ENCODE measurements at regions not wholly inside any gene's neighbourhood (a gene's known extent, or its start where the extent isn't known, plus 50 kb on each side); places are given as distances from the start of the nearest gene placed in this dataset.

DNA sequence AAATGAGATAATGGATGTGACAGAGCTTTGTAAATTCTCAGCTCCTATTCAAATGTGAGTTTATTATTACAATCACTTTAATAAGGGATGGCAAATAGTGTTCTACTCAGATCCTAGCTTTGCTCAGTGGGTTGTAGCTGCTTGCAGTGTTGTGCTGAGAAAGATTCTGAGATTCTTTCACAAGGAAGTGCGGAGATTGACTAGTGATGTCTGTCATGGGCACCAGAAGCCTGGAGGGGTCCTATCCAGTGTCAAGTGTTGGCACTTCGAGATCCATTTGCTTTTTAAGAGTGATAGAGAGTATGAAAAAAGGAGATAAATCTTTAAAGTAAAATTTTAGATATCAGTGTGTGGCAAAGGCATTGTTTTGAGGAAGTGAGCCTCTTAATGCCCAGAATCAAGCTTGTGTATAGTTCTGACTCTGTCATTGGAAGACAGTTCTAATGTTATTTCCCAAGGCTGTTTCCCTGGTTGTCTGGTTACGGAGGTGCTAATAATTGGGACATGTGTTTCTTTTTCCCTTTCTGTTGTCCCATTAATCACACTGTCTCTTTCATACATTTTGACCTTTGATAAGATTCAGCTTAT, 181.7 kb upstream of the SPRED2 start:
- TF ChIP-seq, protein P1, sequence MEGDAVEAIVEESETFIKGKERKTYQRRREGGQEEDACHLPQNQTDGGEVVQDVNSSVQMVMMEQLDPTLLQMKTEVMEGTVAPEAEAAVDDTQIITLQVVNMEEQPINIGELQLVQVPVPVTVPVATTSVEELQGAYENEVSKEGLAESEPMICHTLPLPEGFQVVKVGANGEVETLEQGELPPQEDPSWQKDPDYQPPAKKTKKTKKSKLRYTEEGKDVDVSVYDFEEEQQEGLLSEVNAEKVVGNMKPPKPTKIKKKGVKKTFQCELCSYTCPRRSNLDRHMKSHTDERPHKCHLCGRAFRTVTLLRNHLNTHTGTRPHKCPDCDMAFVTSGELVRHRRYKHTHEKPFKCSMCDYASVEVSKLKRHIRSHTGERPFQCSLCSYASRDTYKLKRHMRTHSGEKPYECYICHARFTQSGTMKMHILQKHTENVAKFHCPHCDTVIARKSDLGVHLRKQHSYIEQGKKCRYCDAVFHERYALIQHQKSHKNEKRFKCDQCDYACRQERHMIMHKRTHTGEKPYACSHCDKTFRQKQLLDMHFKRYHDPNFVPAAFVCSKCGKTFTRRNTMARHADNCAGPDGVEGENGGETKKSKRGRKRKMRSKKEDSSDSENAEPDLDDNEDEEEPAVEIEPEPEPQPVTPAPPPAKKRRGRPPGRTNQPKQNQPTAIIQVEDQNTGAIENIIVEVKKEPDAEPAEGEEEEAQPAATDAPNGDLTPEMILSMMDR (IDR thresholded peaks at IDR 0.05; ENCODE audit: borderline replicate concordance, insufficient read depth, low read depth, low read length): no peak
- H3K4me3 ChIP-seq (ENCODE audit: low read depth, low read length): no peak overlapping the region

DNA sequence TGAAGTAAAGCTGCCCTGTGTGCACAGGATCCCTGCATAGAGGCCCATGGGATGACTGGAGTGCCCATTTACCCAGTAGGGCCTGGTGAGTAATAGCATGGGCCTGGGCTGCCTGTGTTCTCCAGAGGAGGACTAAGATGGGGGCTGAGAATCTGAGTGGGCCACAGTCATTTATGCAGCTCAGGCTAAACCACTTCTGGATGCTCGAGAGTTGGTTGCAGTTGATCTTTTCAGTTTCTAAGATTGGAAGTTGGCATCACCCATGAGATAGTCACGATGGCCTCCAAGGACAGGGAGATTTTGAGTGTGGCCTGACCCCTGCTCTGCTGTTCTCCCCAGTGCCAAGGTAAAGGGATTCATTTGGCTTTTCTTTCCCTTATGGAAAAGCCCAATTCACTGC, 179.1 kb upstream of the SPRED2 start:
- TF ChIP-seq, protein P1 (IDR thresholded peaks at IDR 0.05; ENCODE audit: borderline replicate concordance, insufficient read depth, low read depth, low read length): no peak
- no peak overlapping the region for H3K4me3 ChIP-seq (ENCODE audit: low read depth, low read length)

DNA sequence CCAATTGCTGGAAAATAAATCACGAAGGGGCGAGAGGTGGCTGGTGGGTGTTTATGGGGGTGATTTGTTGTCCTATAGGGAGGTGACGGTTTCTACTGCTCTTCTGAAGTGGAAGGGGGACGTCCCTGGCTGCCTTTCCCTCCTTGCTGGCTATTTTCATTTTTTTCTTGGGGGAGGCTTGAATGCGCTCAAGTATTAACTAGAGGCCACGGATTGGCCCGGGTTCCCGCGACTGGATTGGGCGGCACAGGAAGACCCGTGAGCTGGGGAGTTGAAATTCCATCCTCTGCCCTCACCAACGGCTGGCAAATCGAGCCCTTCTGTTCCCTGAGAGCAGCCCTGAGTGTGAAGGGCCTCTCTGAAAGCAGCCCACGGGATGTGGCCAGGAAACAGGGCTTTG, 176.5 kb upstream of the SPRED2 start:
- no peak overlapping the region for H3K4me3 ChIP-seq (ENCODE audit: low read depth, low read length)
- TF ChIP-seq, protein P1 (IDR thresholded peaks at IDR 0.05; ENCODE audit: borderline replicate concordance, insufficient read depth, low read depth, low read length): no peak

DNA sequence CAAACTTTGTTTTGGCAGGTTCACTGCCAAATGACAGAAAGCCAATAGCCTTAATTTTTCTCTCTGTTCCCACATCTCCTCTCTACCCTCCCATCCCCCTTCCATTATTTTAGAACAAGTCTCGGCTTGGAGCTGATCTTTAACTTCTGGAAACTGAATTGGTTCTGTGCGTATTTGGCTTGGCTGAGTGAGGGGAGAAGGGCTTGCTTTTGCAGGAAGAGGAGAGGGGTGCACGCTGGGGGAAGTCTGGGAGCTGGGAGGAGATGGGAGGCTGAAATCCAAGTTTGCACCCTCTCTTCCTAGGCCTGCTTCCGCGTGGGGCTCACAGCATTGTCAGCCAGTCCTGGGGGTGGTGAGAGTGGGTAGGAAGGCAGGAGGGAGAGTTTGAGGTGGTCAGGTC, 176.1 kb upstream of the SPRED2 start:
- no peak overlapping the region for H3K4me3 ChIP-seq (ENCODE audit: low read depth, low read length)
- TF ChIP-seq, protein P1 (IDR thresholded peaks at IDR 0.05; ENCODE audit: borderline replicate concordance, insufficient read depth, low read depth, low read length): no peak

DNA sequence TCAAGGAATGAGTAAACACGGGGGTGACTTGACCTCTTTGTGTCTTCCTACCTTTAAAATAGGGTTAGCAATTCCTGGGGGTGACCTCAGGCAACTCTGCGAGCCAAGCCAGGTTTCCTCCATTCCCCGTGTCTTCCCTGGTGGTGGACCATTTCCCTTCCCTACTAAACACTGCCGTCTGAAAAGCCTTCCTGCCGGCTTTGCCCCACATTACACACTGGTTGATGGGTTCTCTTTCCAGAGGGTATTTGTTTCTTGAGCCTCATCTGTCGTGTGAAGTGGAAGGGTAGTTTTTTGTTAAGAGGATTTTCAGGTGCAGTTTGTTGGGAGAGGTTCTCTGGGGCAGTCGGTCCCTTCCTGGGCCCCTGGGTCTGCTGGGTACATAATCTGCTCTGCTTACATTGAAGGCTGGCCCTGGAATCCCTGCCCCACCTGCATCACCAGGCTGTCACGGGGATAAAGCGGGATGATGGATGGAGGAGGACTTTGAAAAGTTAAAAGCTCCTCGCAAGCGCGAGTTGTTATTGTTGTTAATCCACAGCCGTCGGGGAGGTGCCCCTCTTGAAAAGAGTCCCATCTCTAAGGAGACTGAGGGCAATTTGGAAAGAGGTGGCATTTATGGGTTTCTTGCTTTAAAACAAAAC, 175.4 kb upstream of the SPRED2 start:
- TF ChIP-seq, protein P1 (IDR thresholded peaks at IDR 0.05; ENCODE audit: borderline replicate concordance, insufficient read depth, low read depth, low read length): no peak
- H3K4me3 ChIP-seq (ENCODE audit: low read depth, low read length): no peak overlapping the region

DNA sequence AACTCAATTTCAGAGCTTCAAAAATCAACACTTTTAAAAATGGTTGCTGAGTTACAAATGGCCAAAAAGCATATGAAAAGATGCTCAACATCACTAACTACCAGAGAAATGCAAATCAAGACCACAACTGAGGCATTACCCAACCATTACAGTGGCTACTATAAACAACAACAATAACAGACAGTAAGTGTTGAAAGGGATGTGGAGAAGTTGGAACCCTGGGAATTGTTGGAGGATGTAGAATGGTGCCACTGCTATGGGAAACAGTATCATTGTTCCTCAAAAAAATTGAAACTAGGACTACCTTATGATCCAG, 173.3 kb upstream of the SPRED2 start:
- TF ChIP-seq, protein P1 (IDR thresholded peaks at IDR 0.05; ENCODE audit: borderline replicate concordance, insufficient read depth, low read depth, low read length): no peak
- no peak overlapping the region for H3K4me3 ChIP-seq (ENCODE audit: low read depth, low read length)

DNA sequence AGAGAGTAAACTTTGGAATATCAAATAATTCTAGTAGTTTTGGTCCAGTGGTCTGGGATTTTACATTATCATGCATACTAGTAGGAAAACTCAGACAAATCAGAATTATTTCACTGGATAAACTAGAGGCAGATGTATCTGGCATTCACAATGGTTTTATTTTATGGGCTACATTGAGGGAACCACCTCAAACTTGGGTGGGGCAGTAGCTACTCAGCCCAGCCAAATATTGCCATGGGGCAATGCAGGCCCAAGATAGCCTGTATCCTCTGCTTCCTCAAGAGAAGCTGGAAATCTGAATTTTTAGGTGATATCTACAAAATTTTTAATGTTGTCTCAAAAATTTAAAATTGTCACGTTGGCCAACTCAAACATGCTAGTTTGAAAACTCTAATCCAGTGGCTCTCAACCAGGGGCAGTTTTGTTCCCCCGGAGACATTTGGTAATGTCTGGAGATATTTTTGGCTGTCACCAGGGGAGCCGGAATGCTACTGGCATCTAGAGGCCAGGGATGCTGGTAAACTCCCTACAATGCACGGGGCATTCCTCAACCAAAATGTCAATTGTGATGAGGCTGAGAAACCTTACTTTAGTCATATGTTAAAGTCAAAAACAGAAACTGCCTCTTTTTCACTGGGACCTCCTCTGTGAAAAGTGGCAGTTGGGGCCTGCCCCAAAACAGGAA, 172.8 kb upstream of the SPRED2 start:
- TF ChIP-seq, protein P1 (IDR thresholded peaks at IDR 0.05; ENCODE audit: borderline replicate concordance, insufficient read depth, low read depth, low read length): no peak
- H3K4me3 ChIP-seq (ENCODE audit: low read depth, low read length): no peak overlapping the region
